ENCODE measurements at regions not wholly inside any gene's neighbourhood (a gene's known extent, or its start where the extent isn't known, plus 50 kb on each side); places are given as distances from the start of the nearest gene placed in this dataset.

- TF ChIP-seq, protein P1, sequence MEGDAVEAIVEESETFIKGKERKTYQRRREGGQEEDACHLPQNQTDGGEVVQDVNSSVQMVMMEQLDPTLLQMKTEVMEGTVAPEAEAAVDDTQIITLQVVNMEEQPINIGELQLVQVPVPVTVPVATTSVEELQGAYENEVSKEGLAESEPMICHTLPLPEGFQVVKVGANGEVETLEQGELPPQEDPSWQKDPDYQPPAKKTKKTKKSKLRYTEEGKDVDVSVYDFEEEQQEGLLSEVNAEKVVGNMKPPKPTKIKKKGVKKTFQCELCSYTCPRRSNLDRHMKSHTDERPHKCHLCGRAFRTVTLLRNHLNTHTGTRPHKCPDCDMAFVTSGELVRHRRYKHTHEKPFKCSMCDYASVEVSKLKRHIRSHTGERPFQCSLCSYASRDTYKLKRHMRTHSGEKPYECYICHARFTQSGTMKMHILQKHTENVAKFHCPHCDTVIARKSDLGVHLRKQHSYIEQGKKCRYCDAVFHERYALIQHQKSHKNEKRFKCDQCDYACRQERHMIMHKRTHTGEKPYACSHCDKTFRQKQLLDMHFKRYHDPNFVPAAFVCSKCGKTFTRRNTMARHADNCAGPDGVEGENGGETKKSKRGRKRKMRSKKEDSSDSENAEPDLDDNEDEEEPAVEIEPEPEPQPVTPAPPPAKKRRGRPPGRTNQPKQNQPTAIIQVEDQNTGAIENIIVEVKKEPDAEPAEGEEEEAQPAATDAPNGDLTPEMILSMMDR (IDR thresholded peaks at IDR 0.05): no peak
- TF ChIP-seq, protein P2, sequence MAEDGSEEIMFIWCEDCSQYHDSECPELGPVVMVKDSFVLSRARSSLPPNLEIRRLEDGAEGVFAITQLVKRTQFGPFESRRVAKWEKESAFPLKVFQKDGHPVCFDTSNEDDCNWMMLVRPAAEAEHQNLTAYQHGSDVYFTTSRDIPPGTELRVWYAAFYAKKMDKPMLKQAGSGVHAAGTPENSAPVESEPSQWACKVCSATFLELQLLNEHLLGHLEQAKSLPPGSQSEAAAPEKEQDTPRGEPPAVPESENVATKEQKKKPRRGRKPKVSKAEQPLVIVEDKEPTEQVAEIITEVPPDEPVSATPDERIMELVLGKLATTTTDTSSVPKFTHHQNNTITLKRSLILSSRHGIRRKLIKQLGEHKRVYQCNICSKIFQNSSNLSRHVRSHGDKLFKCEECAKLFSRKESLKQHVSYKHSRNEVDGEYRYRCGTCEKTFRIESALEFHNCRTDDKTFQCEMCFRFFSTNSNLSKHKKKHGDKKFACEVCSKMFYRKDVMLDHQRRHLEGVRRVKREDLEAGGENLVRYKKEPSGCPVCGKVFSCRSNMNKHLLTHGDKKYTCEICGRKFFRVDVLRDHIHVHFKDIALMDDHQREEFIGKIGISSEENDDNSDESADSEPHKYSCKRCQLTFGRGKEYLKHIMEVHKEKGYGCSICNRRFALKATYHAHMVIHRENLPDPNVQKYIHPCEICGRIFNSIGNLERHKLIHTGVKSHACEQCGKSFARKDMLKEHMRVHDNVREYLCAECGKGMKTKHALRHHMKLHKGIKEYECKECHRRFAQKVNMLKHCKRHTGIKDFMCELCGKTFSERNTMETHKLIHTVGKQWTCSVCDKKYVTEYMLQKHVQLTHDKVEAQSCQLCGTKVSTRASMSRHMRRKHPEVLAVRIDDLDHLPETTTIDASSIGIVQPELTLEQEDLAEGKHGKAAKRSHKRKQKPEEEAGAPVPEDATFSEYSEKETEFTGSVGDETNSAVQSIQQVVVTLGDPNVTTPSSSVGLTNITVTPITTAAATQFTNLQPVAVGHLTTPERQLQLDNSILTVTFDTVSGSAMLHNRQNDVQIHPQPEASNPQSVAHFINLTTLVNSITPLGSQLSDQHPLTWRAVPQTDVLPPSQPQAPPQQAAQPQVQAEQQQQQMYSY (CRISPR knock-in tag; IDR thresholded peaks at IDR 0.05): no peak
- no peak for TF ChIP-seq FOXP1 (CRISPR knock-in tag; IDR thresholded peaks at IDR 0.05; ENCODE audit: borderline replicate concordance)
- no peak for TF ChIP-seq CREB1 (CRISPR knock-in tag; IDR thresholded peaks at IDR 0.05)
- TF ChIP-seq USF2 (CRISPR knock-in tag; IDR thresholded peaks at IDR 0.05): no peak
- no peak for TF ChIP-seq GTF2I (CRISPR knock-in tag; conservative IDR thresholded peaks at IDR 0.05)
- TF ChIP-seq ZNF396 (CRISPR knock-in tag; IDR thresholded peaks at IDR 0.05; ENCODE audit: borderline replicate concordance): no peak
- TF ChIP-seq ELF4 (CRISPR knock-in tag; IDR thresholded peaks at IDR 0.05; ENCODE audit: low read depth): no peak
- TF ChIP-seq, protein P3, sequence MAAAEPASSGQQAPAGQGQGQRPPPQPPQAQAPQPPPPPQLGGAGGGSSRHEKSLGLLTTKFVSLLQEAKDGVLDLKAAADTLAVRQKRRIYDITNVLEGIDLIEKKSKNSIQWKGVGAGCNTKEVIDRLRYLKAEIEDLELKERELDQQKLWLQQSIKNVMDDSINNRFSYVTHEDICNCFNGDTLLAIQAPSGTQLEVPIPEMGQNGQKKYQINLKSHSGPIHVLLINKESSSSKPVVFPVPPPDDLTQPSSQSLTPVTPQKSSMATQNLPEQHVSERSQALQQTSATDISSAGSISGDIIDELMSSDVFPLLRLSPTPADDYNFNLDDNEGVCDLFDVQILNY (CRISPR knock-in tag; IDR thresholded peaks at IDR 0.05): no peak
- TF ChIP-seq ZNF121 (CRISPR knock-in tag; IDR thresholded peaks at IDR 0.05): no peak
- no peak for TF ChIP-seq TEAD4 (CRISPR knock-in tag; IDR thresholded peaks at IDR 0.05)
- no peak for TF ChIP-seq E2F4 (CRISPR knock-in tag; IDR thresholded peaks at IDR 0.05; ENCODE audit: borderline replicate concordance, low read depth)
- no peak for TF ChIP-seq KAT7 (CRISPR knock-in tag; IDR thresholded peaks at IDR 0.05; ENCODE audit: borderline replicate concordance)
- TF ChIP-seq TEAD1 (CRISPR knock-in tag; IDR thresholded peaks at IDR 0.05): no peak
Observed at GRCh38 chr4:137640156-137640837, 108.0 kb upstream of the PCDH18 start.
